ENCODE measurements at regions not wholly inside any gene's neighbourhood (a gene's known extent, or its start where the extent isn't known, plus 50 kb on each side); places are given as distances from the start of the nearest gene placed in this dataset.

- TF ChIP-seq CTCF (IDR thresholded peaks at IDR 0.05) (no peak), POLR2AphosphoS5 (IDR thresholded peaks at IDR 0.05) (no peak), POLR2A (IDR thresholded peaks at IDR 0.05) (no peak), EP300 (IDR thresholded peaks at IDR 0.05) (no peak)
These were observed 380.8 kb upstream of the IL12A start for GRCh38 chr3:159607856-159608255.

All from gastroesophageal sphincter (tissue), 3 donors.